SK-N-SH (cell line): ENCODE measurements at regions not wholly inside any gene's neighbourhood (a gene's known extent, or its start where the extent isn't known, plus 50 kb on each side); places are given as distances from the start of the nearest gene placed in this dataset.
A peak's percentile ranks its signal among the peaks of the same experiment; 100 is the strongest.

Experiments used
- CTCF ChIA-PET: fragments of 300-600, 350-600 bp; formaldehyde crosslinking; extraction: SDS; loops from one replicate; lab custom pipeline; 2021; lab: Yijun Ruan, JAX
- POLR2A ChIA-PET: fragments of 350-600 bp; sonication (Branson Sonifier 250); formaldehyde crosslinking; extraction: SDS; loops from one replicate; lab custom pipeline; 2020; ENCODE audit warnings: antibody characterized with exemption, inconsistent platforms; lab: Yijun Ruan, JAX
- DNase-seq: peaks from one replicate; pipeline ENCODE4 v3.0.0; 2012
- H2AFZ ChIP-seq: fragments of 200-600 bp; sonication (generic); 2 replicates; pipeline ENCODE4 v1.8.1; 2016; ENCODE audit warnings: antibody characterized with exemption, mild to moderate bottlenecking, low read depth
- H3F3A ChIP-seq: fragments of 200-600 bp; sonication (generic); replicated peaks from 2 replicates; pipeline ENCODE3; 2016; ENCODE audit warnings: antibody characterized with exemption, mild to moderate bottlenecking; ENCODE audit not compliant: insufficient read depth
- H3K27ac ChIP-seq, 2 experiments: fragments of 200-500 bp in 1 of 2; fragments of 200-600 bp in 1 of 2; sonication (Bioruptor generic) in 1 of 2; sonication (generic), shearing (Covaris generic) in 1 of 2; 2 replicates each; pipeline versions ENCODE4 v1.5.1 to v1.6.1; 2014 to 2016; ENCODE audit warnings: low read depth in 2 of 2, inconsistent platforms in 1 of 2, low read length in 1 of 2, mild to moderate bottlenecking in 1 of 2, mixed read lengths in 1 of 2
- H3K27me3 ChIP-seq: fragments of 200-600 bp; sonication (generic), shearing (Covaris generic); 2 replicates; pipeline ENCODE4 v1.6.1; 2016; ENCODE audit warnings: mixed run types; ENCODE audit not compliant: insufficient read depth
- H3K36me3 ChIP-seq, 2 experiments: fragments of 200-500 bp in 1 of 2; fragments of 200-600 bp in 1 of 2; sonication (Bioruptor generic) in 1 of 2; sonication (generic) in 1 of 2; replicated peaks in 1 of 2; 2 replicates each; pipeline versions ENCODE3 to v1.5.1; 2014 to 2016; ENCODE audit warnings: low read length in 1 of 2, mild to moderate bottlenecking in 1 of 2; ENCODE audit not compliant: insufficient read depth in 2 of 2, control insufficient read depth in 1 of 2
- H3K4me1 ChIP-seq, 2 experiments: fragments of 200-500 bp in 1 of 2; fragments of 200-600 bp in 1 of 2; sonication (Bioruptor generic) in 1 of 2; sonication (generic), shearing (Covaris generic) in 1 of 2; 2 replicates each; pipeline versions ENCODE4 v1.5.1 to v1.6.1; 2014 to 2016; ENCODE audit warnings: low read depth in 1 of 2, low read length in 1 of 2, mixed run types in 1 of 2; ENCODE audit not compliant: insufficient read depth in 2 of 2, control insufficient read depth in 1 of 2
- H3K4me2 ChIP-seq: fragments of 200-600 bp; sonication (generic), shearing (Covaris generic); 2 replicates; pipeline ENCODE4 v1.6.1; 2017; ENCODE audit warnings: mixed run types
- H3K4me3 ChIP-seq, 2 experiments: fragments of 200-500 bp in 1 of 2; fragments of 200-600 bp in 1 of 2; sonication (Bioruptor generic) in 1 of 2; sonication (generic), shearing (Covaris generic) in 1 of 2; 2 replicates each; pipeline versions ENCODE4 v1.5.1 to v1.8.1; 2014 to 2016; ENCODE audit warnings: low read depth in 2 of 2, inconsistent platforms in 1 of 2, low read length in 1 of 2, mild to moderate bottlenecking in 1 of 2, mixed read lengths in 1 of 2, moderate library complexity in 1 of 2
- H3K79me2 ChIP-seq: fragments of 200-600 bp; sonication (generic); 2 replicates; pipeline ENCODE4 v1.8.1; 2017; ENCODE audit warnings: mild to moderate bottlenecking; ENCODE audit not compliant: insufficient read depth
- H3K9ac ChIP-seq: fragments of 200-600 bp; sonication (generic); 2 replicates; pipeline ENCODE4 v1.6.1; 2017; ENCODE audit warnings: mixed run types
- H3K9me2 ChIP-seq: fragments of 200-600 bp; sonication (generic); 2 replicates; pipeline ENCODE4 v1.6.1; 2017; ENCODE audit warnings: mixed run types
- H3K9me3 ChIP-seq: fragments of 200-600 bp; sonication (generic); 2 replicates; pipeline ENCODE4 v1.6.1; 2017; ENCODE audit warnings: mixed run types, mild to moderate bottlenecking, moderate library complexity
- H4K20me1 ChIP-seq: fragments of 200-600 bp; sonication (generic); 2 replicates; pipeline ENCODE4 v1.6.1; 2017; ENCODE audit warnings: mild to moderate bottlenecking, mixed run types; ENCODE audit not compliant: insufficient read depth
- EP300 ChIP-seq, 2 experiments: IDR thresholded peaks; 2 replicates each; pipeline versions ENCODE4 v1.4.0 to v1.6.1; 2012; ENCODE audit warnings: borderline replicate concordance in 1 of 2, low read depth in 1 of 2, low read length in 1 of 2
- GABPA ChIP-seq: IDR thresholded peaks from 2 replicates; pipeline ENCODE4 v1.4.0; 2012; ENCODE audit warnings: low read depth, mild to moderate bottlenecking
- JUND ChIP-seq: IDR thresholded peaks from 2 replicates; pipeline ENCODE4 v1.4.0; 2012
- NFIC ChIP-seq: IDR thresholded peaks from 2 replicates; pipeline ENCODE4 v1.4.0; 2012; ENCODE audit warnings: borderline replicate concordance
- PBX3 ChIP-seq: IDR thresholded peaks from 2 replicates; pipeline ENCODE4; 2012
- RAD21 ChIP-seq: IDR thresholded peaks from 2 replicates; pipeline ENCODE4 v1.6.1; 2012; ENCODE audit warnings: mild to moderate bottlenecking, low read length
- RCOR1 ChIP-seq: fragments of 150-350 bp; IDR thresholded peaks from 2 replicates; pipeline ENCODE4 v1.6.1; 2017; ENCODE audit warnings: antibody characterized with exemption, low read length
- RXRA ChIP-seq: IDR thresholded peaks from 2 replicates; pipeline ENCODE4 v1.4.0; 2012; ENCODE audit warnings: low read depth, mild to moderate bottlenecking, borderline replicate concordance
- SIN3A ChIP-seq: IDR thresholded peaks from 2 replicates; pipeline ENCODE4 v1.6.1; 2012; ENCODE audit warnings: low read depth, mild to moderate bottlenecking, low read length, moderate library complexity, borderline replicate concordance
- SMC3 ChIP-seq: IDR thresholded peaks from 2 replicates; pipeline ENCODE4 v1.6.1; 2012; ENCODE audit warnings: low read depth, low read length, improper control_type of control experiment
- TCF12 ChIP-seq: IDR thresholded peaks from 2 replicates; pipeline ENCODE4 v1.4.0; 2012
- TEAD4 ChIP-seq: IDR thresholded peaks from 2 replicates; pipeline ENCODE4 v1.4.0; 2012; ENCODE audit warnings: mild to moderate bottlenecking, borderline replicate concordance; ENCODE audit not compliant: insufficient read depth
- USF1 ChIP-seq: IDR thresholded peaks from 2 replicates; pipeline ENCODE4 v1.4.0; 2012; ENCODE audit warnings: low read depth, borderline replicate concordance
- YY1 ChIP-seq: IDR thresholded peaks from 2 replicates; pipeline ENCODE4 v1.4.0; 2012; ENCODE audit warnings: low read depth, mild to moderate bottlenecking
- WGBS: methylation state at CpG from one replicate; pipeline ENCODE4 v1.1.6; 2017; ENCODE audit warnings: low lambda C conversion rate; 5-methylcytosine and 5-hydroxymethylcytosine counted together
- TF ChIP-seq, protein P1 (sequence below): fragments of 150-350 bp; IDR thresholded peaks from 2 replicates; pipeline ENCODE4 v1.6.1; 2017; ENCODE audit warnings: antibody characterized with exemption, low read length, low read depth, borderline replicate concordance
- TF ChIP-seq, protein P2 (sequence below): fragments of 150-350 bp; IDR thresholded peaks from 2 replicates; pipeline ENCODE4 v1.6.1; 2016; ENCODE audit warnings: mild to moderate bottlenecking, low read depth, low read length

GRCh38 chr6:140007525-140007924 is 633.1 kb upstream of the CITED2 start:
- CTCF ChIA-PET, result no interaction called here
- Histone ChIP-seq H3F3A (peaks cover 21% of the 10 kb centered on the region), H3K4me2 (no peak overlapping the region)

DNA sequence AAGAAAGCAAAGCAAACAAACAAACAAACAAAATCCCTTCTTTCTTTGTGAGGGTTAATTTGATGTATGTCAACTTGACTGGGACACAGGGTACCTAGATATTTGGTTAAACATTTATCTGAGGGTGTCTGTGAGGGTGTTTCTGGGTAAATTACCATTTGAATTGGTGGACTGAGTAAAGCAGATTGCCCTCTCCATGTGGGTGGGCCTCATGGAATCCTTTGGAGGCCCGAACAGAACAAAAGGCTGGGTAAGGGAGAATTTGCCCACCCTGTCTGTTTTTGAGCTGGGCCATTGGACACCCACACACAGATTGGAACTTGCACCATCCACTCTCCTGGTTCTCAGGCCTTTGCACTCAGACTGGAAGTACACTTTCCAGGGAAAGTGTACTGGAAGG is 628.8 kb upstream of the CITED2 start:
- H2AFZ ChIP-seq, result peak overlapping the region; percentile 59
- WGBS, result 100% methylated on average over 1 of the region's 1 CpG
- no peak for TF ChIP-seq YY1
- TF ChIP-seq USF1, result no peak
- TF ChIP-seq RCOR1, result no peak
- no peak for TF ChIP-seq GABPA
- TF ChIP-seq, protein P1, sequence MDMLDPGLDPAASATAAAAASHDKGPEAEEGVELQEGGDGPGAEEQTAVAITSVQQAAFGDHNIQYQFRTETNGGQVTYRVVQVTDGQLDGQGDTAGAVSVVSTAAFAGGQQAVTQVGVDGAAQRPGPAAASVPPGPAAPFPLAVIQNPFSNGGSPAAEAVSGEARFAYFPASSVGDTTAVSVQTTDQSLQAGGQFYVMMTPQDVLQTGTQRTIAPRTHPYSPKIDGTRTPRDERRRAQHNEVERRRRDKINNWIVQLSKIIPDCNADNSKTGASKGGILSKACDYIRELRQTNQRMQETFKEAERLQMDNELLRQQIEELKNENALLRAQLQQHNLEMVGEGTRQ, result no peak
- TF ChIP-seq TCF12, result no peak
- TF ChIP-seq, protein P2, sequence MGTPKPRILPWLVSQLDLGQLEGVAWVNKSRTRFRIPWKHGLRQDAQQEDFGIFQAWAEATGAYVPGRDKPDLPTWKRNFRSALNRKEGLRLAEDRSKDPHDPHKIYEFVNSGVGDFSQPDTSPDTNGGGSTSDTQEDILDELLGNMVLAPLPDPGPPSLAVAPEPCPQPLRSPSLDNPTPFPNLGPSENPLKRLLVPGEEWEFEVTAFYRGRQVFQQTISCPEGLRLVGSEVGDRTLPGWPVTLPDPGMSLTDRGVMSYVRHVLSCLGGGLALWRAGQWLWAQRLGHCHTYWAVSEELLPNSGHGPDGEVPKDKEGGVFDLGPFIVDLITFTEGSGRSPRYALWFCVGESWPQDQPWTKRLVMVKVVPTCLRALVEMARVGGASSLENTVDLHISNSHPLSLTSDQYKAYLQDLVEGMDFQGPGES, result no peak
- TF ChIP-seq RXRA, result no peak
- TF ChIP-seq SIN3A, result no peak
- no peak for TF ChIP-seq JUND
- TF ChIP-seq PBX3, result no peak
- TF ChIP-seq SMC3, result no peak
- peaks cover 21 to 28% of the 10 kb centered on the region in 2 experiments; a peak in 3 of 4 replicates for H3K4me1 ChIP-seq
- H3K27ac ChIP-seq, result peak overlapping the region; percentile 80 to 93; a peak in 3 of 4 replicates
- H3K9me3 ChIP-seq, result no peaks in the 10 kb centered on the region
- no peaks in the 10 kb centered on the region for H3K27me3 ChIP-seq
- 0 out of 2 replicates have a peak overlapping the region, but pooled peaks have one; percentile 47 for H3K4me2 ChIP-seq
- no peaks in the 10 kb centered on the region for H3K9me2 ChIP-seq
- peaks cover 26% of the 10 kb centered on the region for H3F3A ChIP-seq
- H3K9ac ChIP-seq, result no peak overlapping the region
- ChIA-PET CTCF (interaction anchor here (0.8 kb wide), 1 partner anchor 19 kb away, joined by 3 read pairs; no protein-coding TSS in a partner anchor), POLR2A (no interaction called here)
- peaks cover 0 to 6% of the 10 kb centered on the region in 2 experiments for H3K36me3 ChIP-seq
- no peaks in the 10 kb centered on the region for H3K79me2 ChIP-seq
- no peak overlapping the region for H3K4me3 ChIP-seq
- DNase-seq, result no peak
- no peaks in the 10 kb centered on the region for H4K20me1 ChIP-seq

More at GRCh38 chr6:140007525-140007924, 633.1 kb upstream of the CITED2 start:
- Histone ChIP-seq H3K9me2 (no peaks in the 10 kb centered on the region), H3K27me3 (no peaks in the 10 kb centered on the region), H3K4me3 (no peak overlapping the region), H4K20me1 (no peaks in the 10 kb centered on the region), H3K4me1 (peaks cover 12% of the 10 kb centered on the region in 2 experiments; a peak in 3 of 4 replicates), H3K9ac (no peak overlapping the region), H2AFZ (no peak overlapping the region), H3K36me3 (peaks cover 0 to 6% of the 10 kb centered on the region in 2 experiments), H3K27ac (no peak overlapping the region), H3K79me2 (no peaks in the 10 kb centered on the region), H3K9me3 (no peaks in the 10 kb centered on the region)
- WGBS, result 89% methylated on average over 4 of the region's 4 CpGs
- no peak for DNase-seq
- POLR2A ChIA-PET, result no interaction called here
- TF ChIP-seq NFIC (no peak), EP300 (IDR thresholded peaks at IDR 0.05; ENCODE audit: borderline replicate concordance in 1 of 2, low read depth in 1 of 2, low read length in 1 of 2) (no peak), RAD21 (no peak), TEAD4 (no peak)
